Liver (tissue), 8 donors: ENCODE measurements at regions not wholly inside any gene's neighbourhood (a gene's known extent, or its start where the extent isn't known, plus 50 kb on each side); places are given as distances from the start of the nearest gene placed in this dataset.
"Not testable (repeated sequence)": the region's sequence is repeated elsewhere in the genome, so short reads cannot be mapped to it uniquely, and the experiment has no call there.

ENCODE experiments used
- DNase-seq: peaks from one replicate; pipeline ENCODE4 v3.0.0-alpha.2; 2017; ENCODE audit warnings: low spot score
- H3K27ac ChIP-seq, 2 donors: one replicate each; pipeline ENCODE4 v1.7.0; 2013; ENCODE audit warnings: inconsistent platforms in 2 of 2, low read length in 2 of 2, control low read depth in 1 of 2, low read depth in 1 of 2, mild to moderate bottlenecking in 1 of 2
- H3K27me3 ChIP-seq, 4 donors: one replicate each; pipeline versions ENCODE4 v1.6.1 to v1.7.0; 2013; ENCODE audit warnings: low read length in 3 of 4, inconsistent platforms in 1 of 4, mild to moderate bottlenecking in 1 of 4, moderate library complexity in 1 of 4; ENCODE audit not compliant: control insufficient read depth in 4 of 4, insufficient read depth in 4 of 4
- H3K36me3 ChIP-seq, 4 donors: one replicate each; pipeline versions ENCODE4 v1.6.1 to v1.7.0; 2013; ENCODE audit warnings: low read length in 3 of 4, mild to moderate bottlenecking in 3 of 4, low read depth in 1 of 4, moderate library complexity in 1 of 4; ENCODE audit not compliant: control insufficient read depth in 4 of 4, insufficient read depth in 3 of 4
- H3K4me1 ChIP-seq, 4 donors: one replicate each; pipeline versions ENCODE4 v1.6.1 to v1.7.0; 2013; ENCODE audit warnings: low read length in 3 of 4, mild to moderate bottlenecking in 3 of 4, moderate library complexity in 1 of 4; ENCODE audit not compliant: control insufficient read depth in 4 of 4, insufficient read depth in 4 of 4
- H3K4me3 ChIP-seq, 3 donors: one replicate each; pipeline versions ENCODE4 v1.6.1 to v1.7.0; 2013; ENCODE audit warnings: low read length in 3 of 3, control low read depth in 1 of 3, low read depth in 1 of 3, mild to moderate bottlenecking in 1 of 3
- H3K9ac ChIP-seq, 2 donors: one replicate each; pipeline ENCODE4 v1.7.0; 2013; ENCODE audit warnings: low read length in 2 of 2, mild to moderate bottlenecking in 2 of 2, moderate library complexity in 2 of 2, control low read depth in 1 of 2, low read depth in 1 of 2
- H3K9me3 ChIP-seq, 4 donors: one replicate each; pipeline versions ENCODE4 v1.6.1 to v1.7.0; 2013; ENCODE audit warnings: low read length in 3 of 4; ENCODE audit not compliant: control insufficient read depth in 4 of 4
- ATF3 ChIP-seq: IDR thresholded peaks from 2 replicates; pipeline ENCODE4 v1.6.1; 2016; ENCODE audit warnings: antibody characterized with exemption
- CTCF ChIP-seq: fragments of 150-350 bp; IDR thresholded peaks from 2 replicates; pipeline ENCODE4 v1.5.1; 2017; ENCODE audit warnings: improper control_type of control experiment, low read depth, low read length; ENCODE audit not compliant: missing input control
- EGR1 ChIP-seq, 2 donors: IDR thresholded peaks; 2 replicates each; pipeline ENCODE4 v1.6.1; 2016 to 2018; ENCODE audit warnings: antibody characterized with exemption in 2 of 2, low read depth in 2 of 2
- FOXA1 ChIP-seq: IDR thresholded peaks from 2 replicates; pipeline ENCODE4 v1.6.1; 2016; ENCODE audit warnings: antibody characterized with exemption
- FOXA2 ChIP-seq: IDR thresholded peaks from 2 replicates; pipeline ENCODE4 v1.6.1; 2016; ENCODE audit warnings: antibody characterized with exemption
- GABPA ChIP-seq, 2 donors: IDR thresholded peaks in 1 of 2; conservative IDR thresholded peaks in 1 of 2; 2 replicates each; pipeline ENCODE4 v1.6.1; 2016; ENCODE audit warnings: antibody characterized with exemption in 2 of 2, mild to moderate bottlenecking in 1 of 2, moderate library complexity in 1 of 2
- HNF4A ChIP-seq, 2 donors: conservative IDR thresholded peaks; 2 replicates each; pipeline ENCODE4 v1.6.1; 2016; ENCODE audit warnings: antibody characterized with exemption in 2 of 2, mild to moderate bottlenecking in 2 of 2
- HNF4G ChIP-seq: IDR thresholded peaks from 2 replicates; pipeline ENCODE4 v1.6.1; 2016; ENCODE audit warnings: antibody characterized with exemption
- JUND ChIP-seq, 2 donors: IDR thresholded peaks; 2 replicates each; pipeline ENCODE4 v1.6.1; 2016; ENCODE audit warnings: antibody characterized with exemption in 2 of 2
- MAX ChIP-seq: IDR thresholded peaks from 2 replicates; pipeline ENCODE4 v1.6.1; 2016; ENCODE audit warnings: antibody characterized with exemption
- NR2F2 ChIP-seq: IDR thresholded peaks from 2 replicates; pipeline ENCODE4 v1.6.1; 2016; ENCODE audit warnings: antibody characterized with exemption
- RAD21 ChIP-seq, 2 donors: IDR thresholded peaks; 2 replicates each; pipeline ENCODE4 v1.6.1; 2016; ENCODE audit warnings: antibody characterized with exemption in 2 of 2, mild to moderate bottlenecking in 2 of 2
- REST ChIP-seq: IDR thresholded peaks from 2 replicates; pipeline ENCODE4 v1.6.1; 2016; ENCODE audit warnings: antibody characterized with exemption, mild to moderate bottlenecking
- RXRA ChIP-seq, 2 donors: IDR thresholded peaks; 2 replicates each; pipeline ENCODE4 v1.6.1; 2017 to 2018; ENCODE audit warnings: antibody characterized with exemption in 2 of 2, mild to moderate bottlenecking in 1 of 2
- SP1 ChIP-seq: IDR thresholded peaks from 2 replicates; pipeline ENCODE4 v1.6.1; 2018; ENCODE audit warnings: antibody characterized with exemption, mild to moderate bottlenecking
- TAF1 ChIP-seq: conservative IDR thresholded peaks from 2 replicates; pipeline ENCODE4 v1.6.1; 2016; ENCODE audit warnings: antibody characterized with exemption, mild to moderate bottlenecking
- YY1 ChIP-seq: IDR thresholded peaks from 2 replicates; pipeline ENCODE4 v1.6.1; 2016; ENCODE audit warnings: antibody characterized with exemption, mild to moderate bottlenecking
- ZBTB33 ChIP-seq: IDR thresholded peaks from 2 replicates; pipeline ENCODE4 v1.6.1; 2016; ENCODE audit warnings: antibody characterized with exemption
- WGBS: extraction: QIAGEN DNeasy Blood & Tissue Kit; methylation state at CpG from one replicate; pipeline ENCODE4 v1.1.7; 2013; 5-methylcytosine and 5-hydroxymethylcytosine counted together
- donor health status: healthy.
- donor health status: healthy.
- donor health status: healthy.
- donor health status: healthy.
- donor health status: healthy.

- TF ChIP-seq MAX: no peak
- TF ChIP-seq FOXA2: no peak
These were observed 1672.1 kb upstream of the C9orf72 start (continued) for GRCh38 chr9:29245351-29245750.

- WGBS: 86% methylated on average over 8 of the region's 8 CpGs
- not testable (repeated sequence) for H3K9me3 ChIP-seq, H3K4me3 ChIP-seq, DNase-seq, H3K36me3 ChIP-seq, H3K27ac ChIP-seq, H3K27me3 ChIP-seq, H3K4me1 ChIP-seq, H3K9ac ChIP-seq
These were observed 1697.1 kb upstream of the C9orf72 start for GRCh38 chr9:29270400-29270799.

GRCh38 chr9:29282121-29282520, 1708.8 kb upstream of the C9orf72 start:
- Histone ChIP-seq H3K4me3 (no peak overlapping the region), H3K27me3 (no peaks in the 10 kb centered on the region), H3K9me3 (no peaks in the 10 kb centered on the region), H3K4me1 (no peaks in the 10 kb centered on the region), H3K9ac (no peak overlapping the region), H3K36me3 (no peaks in the 10 kb centered on the region), H3K27ac (no peak overlapping the region)
- no peak for DNase-seq
- WGBS: 75% methylated on average over 2 of the region's 2 CpGs
- TF ChIP-seq CTCF (no peak), EGR1 (IDR thresholded peaks at IDR 0.05; ENCODE audit: low read depth in 2 of 2) (no peak), NR2F2 (no peak), ATF3 (no peak), JUND (IDR thresholded peaks at IDR 0.05) (no peak), HNF4A (conservative IDR thresholded peaks at IDR 0.05) (no peak), RXRA (IDR thresholded peaks at IDR 0.05) (no peak), TAF1 (no peak), MAX (no peak), FOXA1 (no peak), YY1 (no peak), SP1 (no peak), ZBTB33 (no peak), HNF4G (no peak), RAD21 (IDR thresholded peaks at IDR 0.05) (no peak), GABPA (IDR thresholded peaks at IDR 0.05 in 1 of 2, conservative IDR thresholded peaks at IDR 0.05 in 1 of 2) (no peak), REST (no peak)
